Keratinocyte (primary cell): ENCODE measurements at regions not wholly inside any gene's neighbourhood (a gene's known extent, or its start where the extent isn't known, plus 50 kb on each side); places are given as distances from the start of the nearest gene placed in this dataset.

ENCODE experiments used
- DNase-seq: peaks from one replicate; pipeline ENCODE4 v3.0.0-alpha.2; 2011; ENCODE audit warnings: low read depth, missing footprints, low spot score
- FAIRE-seq: peaks from 2 replicates; lab custom pipeline; 2011; peaks lifted over from hg19 to GRCh38; lab: Jason Lieb, UNC
- H2AFZ ChIP-seq: 2 replicates; pipeline ENCODE4 v1.6.0; 2012; ENCODE audit warnings: low read length, control low read depth, inconsistent platforms; ENCODE audit not compliant: control insufficient read depth
- H3K27ac ChIP-seq: 2 replicates; pipeline ENCODE4 v1.5.1; 2011; ENCODE audit warnings: low read length; ENCODE audit not compliant: control insufficient read depth, insufficient read depth
- H3K27me3 ChIP-seq: 3 replicates; pipeline ENCODE4 v1.6.0; 2011; ENCODE audit warnings: low read length; ENCODE audit not compliant: control insufficient read depth, insufficient read depth; ENCODE audit errors: extremely low read depth
- H3K36me3 ChIP-seq, 2 experiments: 2 replicates in 1 of 2; 3 replicates in 1 of 2; pipeline ENCODE4 v1.5.1; 2011; ENCODE audit warnings: low read length in 2 of 2, mild to moderate bottlenecking in 1 of 2; ENCODE audit not compliant: control insufficient read depth in 2 of 2, insufficient read depth in 2 of 2; ENCODE audit errors: extremely low read depth in 1 of 2
- H3K4me1 ChIP-seq: 3 replicates; pipeline ENCODE4 v1.5.1; 2011; ENCODE audit warnings: low read length; ENCODE audit not compliant: control insufficient read depth, insufficient read depth; ENCODE audit errors: extremely low read depth
- H3K4me2 ChIP-seq: 3 replicates; pipeline ENCODE4 v1.6.0; 2011; ENCODE audit warnings: low read depth, low read length; ENCODE audit not compliant: control insufficient read depth, insufficient read depth; ENCODE audit errors: extremely low read depth
- H3K4me3 ChIP-seq, 3 experiments: fragments of 200-600 bp in 1 of 3; sonication (generic) in 1 of 3; 2 replicates in 2 of 3; 3 replicates in 1 of 3; pipeline ENCODE4 v1.5.1; 2011 to 2016; ENCODE audit warnings: low read length in 3 of 3, mild to moderate bottlenecking in 3 of 3, control low read depth in 2 of 3, inconsistent platforms in 1 of 3, low read depth in 1 of 3, mixed read lengths in 1 of 3, mixed run types in 1 of 3, moderate library complexity in 1 of 3; ENCODE audit not compliant: control insufficient read depth in 2 of 3, insufficient read depth in 2 of 3; ENCODE audit errors: extremely low read depth in 1 of 3
- H3K79me2 ChIP-seq: 2 replicates; pipeline ENCODE4 v1.6.0; 2012; ENCODE audit warnings: low read length; ENCODE audit not compliant: control insufficient read depth, insufficient read depth
- H3K9ac ChIP-seq: 3 replicates; pipeline ENCODE4 v1.6.0; 2011; ENCODE audit warnings: low read length; ENCODE audit not compliant: control insufficient read depth, insufficient read depth; ENCODE audit errors: extremely low read depth
- H3K9me1 ChIP-seq: 3 replicates; pipeline ENCODE4 v1.6.0; 2011; ENCODE audit warnings: low read length; ENCODE audit not compliant: control insufficient read depth, insufficient read depth; ENCODE audit errors: extremely low read depth
- H3K9me3 ChIP-seq: 2 replicates; pipeline ENCODE4 v1.5.1; 2012; ENCODE audit warnings: low read depth, low read length; ENCODE audit not compliant: control insufficient read depth
- H4K20me1 ChIP-seq: 3 replicates; pipeline ENCODE4 v1.6.0; 2011; ENCODE audit warnings: low read length; ENCODE audit not compliant: control insufficient read depth, insufficient read depth; ENCODE audit errors: extremely low read depth
- EZH2 ChIP-seq: IDR thresholded peaks from one replicate; pipeline ENCODE4 v1.6.1; 2012; ENCODE audit warnings: inconsistent platforms, mild to moderate bottlenecking, low read length, moderate library complexity
- dilution Hi-C: fragments of 300-500 bp; cut with MboI; formaldehyde crosslinking; loops from one replicate; pipeline ENCODE4 v1.7.0; 2020; ENCODE audit warnings: low sequenced_read_pairs; ENCODE audit not compliant: extremely low pct_ligation_motif_present
- TF ChIP-seq, protein P1 (sequence below), 3 experiments: IDR thresholded peaks in 1 of 3; conservative IDR thresholded peaks in 1 of 3; optimal IDR thresholded peaks in 1 of 3; 2 replicates in 2 of 3; 3 replicates in 1 of 3; pipeline versions ENCODE3 to v1.5.1; 2011; ENCODE audit warnings: low read length in 3 of 3, mild to moderate bottlenecking in 3 of 3, moderate library complexity in 2 of 3, control low read depth in 1 of 3, inconsistent platforms in 1 of 3; ENCODE audit not compliant: insufficient read depth in 2 of 3; ENCODE audit errors: extremely low read depth in 1 of 3

DNA sequence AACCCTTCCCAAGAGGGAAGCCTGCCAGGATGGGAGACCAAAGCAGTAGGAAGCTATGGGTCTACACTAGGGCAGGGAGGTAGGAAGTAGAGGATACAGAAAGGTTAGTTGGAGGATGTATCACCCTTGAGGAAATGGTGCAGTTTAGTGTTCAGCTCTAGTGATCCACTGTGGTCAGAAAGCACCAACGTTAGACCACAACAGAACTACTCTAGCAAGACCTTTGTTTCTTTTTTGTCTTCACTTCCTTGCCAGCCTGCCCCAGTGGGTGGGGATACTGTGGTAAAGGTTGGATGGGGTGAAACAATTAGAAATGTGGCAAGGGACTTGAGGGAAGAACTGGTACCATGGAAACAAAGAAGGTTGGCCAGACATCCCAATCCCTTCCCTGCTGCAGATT lies 83.3 kb downstream of the DDIT4L start:
- H3K9me3 ChIP-seq: no peaks in the 10 kb centered on the region
- H2AFZ ChIP-seq: no peak overlapping the region
- H3K9me1 ChIP-seq: no peaks in the 10 kb centered on the region
- H3K27ac ChIP-seq: no peak overlapping the region
- H3K79me2 ChIP-seq: no peaks in the 10 kb centered on the region
- H3K36me3 ChIP-seq: no peaks in the 10 kb centered on the region
- no peak for FAIRE-seq
- H3K27me3 ChIP-seq: no peaks in the 10 kb centered on the region
- TF ChIP-seq, protein P1, sequence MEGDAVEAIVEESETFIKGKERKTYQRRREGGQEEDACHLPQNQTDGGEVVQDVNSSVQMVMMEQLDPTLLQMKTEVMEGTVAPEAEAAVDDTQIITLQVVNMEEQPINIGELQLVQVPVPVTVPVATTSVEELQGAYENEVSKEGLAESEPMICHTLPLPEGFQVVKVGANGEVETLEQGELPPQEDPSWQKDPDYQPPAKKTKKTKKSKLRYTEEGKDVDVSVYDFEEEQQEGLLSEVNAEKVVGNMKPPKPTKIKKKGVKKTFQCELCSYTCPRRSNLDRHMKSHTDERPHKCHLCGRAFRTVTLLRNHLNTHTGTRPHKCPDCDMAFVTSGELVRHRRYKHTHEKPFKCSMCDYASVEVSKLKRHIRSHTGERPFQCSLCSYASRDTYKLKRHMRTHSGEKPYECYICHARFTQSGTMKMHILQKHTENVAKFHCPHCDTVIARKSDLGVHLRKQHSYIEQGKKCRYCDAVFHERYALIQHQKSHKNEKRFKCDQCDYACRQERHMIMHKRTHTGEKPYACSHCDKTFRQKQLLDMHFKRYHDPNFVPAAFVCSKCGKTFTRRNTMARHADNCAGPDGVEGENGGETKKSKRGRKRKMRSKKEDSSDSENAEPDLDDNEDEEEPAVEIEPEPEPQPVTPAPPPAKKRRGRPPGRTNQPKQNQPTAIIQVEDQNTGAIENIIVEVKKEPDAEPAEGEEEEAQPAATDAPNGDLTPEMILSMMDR (optimal IDR thresholded peaks at IDR 0.05 in 1 of 3, IDR thresholded peaks at IDR 0.05 in 1 of 3, conservative IDR thresholded peaks at IDR 0.05 in 1 of 3; ENCODE audit: extremely low read depth in 1 of 3, insufficient read depth in 2 of 3, low read length in 3 of 3): no peak
- TF ChIP-seq EZH2: no peak
- H3K4me3 ChIP-seq: no peak overlapping the region
- DNase-seq: no peak
- no peaks in the 10 kb centered on the region for H3K4me1 ChIP-seq
- no peaks in the 10 kb centered on the region for H4K20me1 ChIP-seq
- H3K9ac ChIP-seq: no peak overlapping the region
- dilution Hi-C loops: no loop called here
- H3K4me2 ChIP-seq: no peak overlapping the region

GRCh38 chr4:100103671-100104070 lies 86.6 kb downstream of the DDIT4L start:
- FAIRE-seq: no peak
- Histone ChIP-seq H3K9me3 (no peaks in the 10 kb centered on the region), H3K4me1 (no peaks in the 10 kb centered on the region), H3K27ac (no peak overlapping the region), H4K20me1 (no peaks in the 10 kb centered on the region), H3K27me3 (no peaks in the 10 kb centered on the region), H3K4me3 (no peak overlapping the region), H3K36me3 (no peaks in the 10 kb centered on the region), H3K4me2 (no peak overlapping the region), H2AFZ (no peak overlapping the region), H3K9ac (no peak overlapping the region), H3K9me1 (no peaks in the 10 kb centered on the region), H3K79me2 (no peaks in the 10 kb centered on the region)
- dilution Hi-C loops: no loop called here
- no peak for TF ChIP-seq EZH2
- DNase-seq: no peak

GRCh38 chr4:100100985-100101384 lies 89.3 kb downstream of the DDIT4L start:
- Histone ChIP-seq H3K79me2 (no peaks in the 10 kb centered on the region), H3K4me1 (no peaks in the 10 kb centered on the region), H3K9me1 (no peaks in the 10 kb centered on the region), H4K20me1 (no peaks in the 10 kb centered on the region), H3K9ac (no peak overlapping the region), H3K4me3 (no peak overlapping the region), H3K27ac (no peak overlapping the region), H3K9me3 (no peaks in the 10 kb centered on the region), H2AFZ (no peak overlapping the region), H3K36me3 (no peaks in the 10 kb centered on the region), H3K4me2 (no peak overlapping the region), H3K27me3 (no peaks in the 10 kb centered on the region)
- FAIRE-seq (no peak), DNase-seq (no peak)
- TF ChIP-seq, protein P1 (optimal IDR thresholded peaks at IDR 0.05 in 1 of 3, IDR thresholded peaks at IDR 0.05 in 1 of 3, conservative IDR thresholded peaks at IDR 0.05 in 1 of 3; ENCODE audit: extremely low read depth in 1 of 3, insufficient read depth in 2 of 3, low read length in 3 of 3): no peak
- no peak for TF ChIP-seq EZH2
- dilution Hi-C loops: no loop called here
